Neural cell (in vitro differentiated cells): ENCODE measurements at regions not wholly inside any gene's neighbourhood (a gene's known extent, or its start where the extent isn't known, plus 50 kb on each side); places are given as distances from the start of the nearest gene placed in this dataset.

Source experiments
- H2AFZ ChIP-seq: fragments of 200-600, 300-800 bp; sonication (generic), shearing (Covaris generic); 2 replicates; pipeline ENCODE4 v1.6.0; 2014; ENCODE audit warnings: low read depth, mild to moderate bottlenecking, antibody characterized with exemption, low read length, moderate library complexity
- H3F3A ChIP-seq: fragments of 200-600 bp; shearing (Covaris generic); 2 replicates; pipeline ENCODE4 v1.6.1; 2016; ENCODE audit warnings: mild to moderate bottlenecking, moderate library complexity, mixed read lengths, antibody characterized with exemption, low read length; ENCODE audit not compliant: insufficient read depth, poor library complexity, severe bottlenecking
- H3K27ac ChIP-seq: fragments of 200-600, 300-800 bp; sonication (generic), shearing (Covaris generic); 2 replicates; pipeline ENCODE4 v1.5.1; 2014; ENCODE audit warnings: mild to moderate bottlenecking, low read length, moderate library complexity
- H3K27me3 ChIP-seq: fragments of 300-800, 200-600 bp; sonication (generic), shearing (Covaris generic); 2 replicates; pipeline ENCODE4 v1.6.0; 2014; ENCODE audit warnings: mild to moderate bottlenecking, low read depth, low read length, moderate library complexity; ENCODE audit not compliant: insufficient read depth
- H3K36me3 ChIP-seq: fragments of 300-800, 200-600 bp; sonication (generic), shearing (Covaris generic); 2 replicates; pipeline ENCODE4 v1.5.1; 2014; ENCODE audit warnings: mild to moderate bottlenecking, antibody characterized with exemption, low read length, moderate library complexity; ENCODE audit not compliant: insufficient read depth
- H3K4me2 ChIP-seq: fragments of 300-800, 200-600 bp; sonication (generic), shearing (Covaris generic); 2 replicates; pipeline ENCODE4 v1.6.0; 2014; ENCODE audit warnings: mild to moderate bottlenecking, low read length
- H3K4me3 ChIP-seq: fragments of 300-800, 200-600 bp; sonication (generic), shearing (Covaris generic); 2 replicates; pipeline ENCODE4 v1.5.1; 2014; ENCODE audit warnings: mild to moderate bottlenecking, low read length, moderate library complexity
- H3K79me2 ChIP-seq: fragments of 200-600 bp; shearing (Covaris generic); replicated peaks from 2 replicates; pipeline ENCODE4 v1.6.0; 2014; ENCODE audit warnings: mild to moderate bottlenecking, low read length, moderate library complexity; ENCODE audit not compliant: insufficient read depth
- H3K9ac ChIP-seq: fragments of 300-800, 200-600 bp; sonication (generic), shearing (Covaris generic); 2 replicates; pipeline ENCODE4 v1.6.1; 2016; ENCODE audit warnings: mild to moderate bottlenecking, low read length, mixed read lengths
- H3K9me2 ChIP-seq: fragments of 200-600 bp; shearing (Covaris generic); 2 replicates; pipeline ENCODE4 v1.6.1; 2016; ENCODE audit warnings: mild to moderate bottlenecking, low read length, mixed read lengths; ENCODE audit not compliant: insufficient read depth
- H3K9me3 ChIP-seq: fragments of 200-600, 300-800 bp; sonication (generic), shearing (Covaris generic); 2 replicates; pipeline ENCODE4 v1.6.1; 2016; ENCODE audit warnings: mild to moderate bottlenecking, mixed run types, low read length, moderate library complexity, mixed read lengths
- H4K20me1 ChIP-seq: fragments of 200-600 bp; shearing (Covaris generic); 2 replicates; pipeline ENCODE4 v1.6.1; 2016; ENCODE audit warnings: mild to moderate bottlenecking, mixed run types; ENCODE audit not compliant: insufficient read depth
- CTCF ChIP-seq: fragments of 450-650 bp; IDR thresholded peaks from 2 replicates; pipeline ENCODE4 v1.5.1; 2014; ENCODE audit warnings: antibody characterized with exemption, mild to moderate bottlenecking, moderate library complexity; ENCODE audit not compliant: poor library complexity, severe bottlenecking
- EP300 ChIP-seq: fragments of 450-650 bp; conservative IDR thresholded peaks from 2 replicates; pipeline ENCODE4 v1.6.1; 2014; ENCODE audit warnings: antibody characterized with exemption, mild to moderate bottlenecking, moderate library complexity; ENCODE audit not compliant: poor library complexity, severe bottlenecking
- EZH2 ChIP-seq: fragments of 200-600, 300-800 bp; shearing (Covaris generic), sonication (generic); IDR thresholded peaks from 2 replicates; pipeline ENCODE4 v1.6.1; 2014; ENCODE audit warnings: antibody characterized with exemption, low read length, borderline replicate concordance, mild to moderate bottlenecking; ENCODE audit not compliant: insufficient read depth, poor library complexity, severe bottlenecking
- MXI1 ChIP-seq: fragments of 450-650 bp; conservative IDR thresholded peaks from 2 replicates; pipeline ENCODE4 v1.6.1; 2014; ENCODE audit warnings: antibody characterized with exemption, mild to moderate bottlenecking; ENCODE audit not compliant: poor library complexity, severe bottlenecking
- POLR2AphosphoS5 ChIP-seq: IDR thresholded peaks from 2 replicates; pipeline ENCODE4 v1.6.1; 2012
- RAD21 ChIP-seq: fragments of 450-650 bp; conservative IDR thresholded peaks from 2 replicates; pipeline ENCODE4 v1.6.1; 2014; ENCODE audit warnings: antibody characterized with exemption, mild to moderate bottlenecking, moderate library complexity
- REST ChIP-seq: IDR thresholded peaks from 2 replicates; pipeline ENCODE4 v1.6.1; 2012; ENCODE audit warnings: borderline replicate concordance
- SMC3 ChIP-seq: fragments of 450-650 bp; conservative IDR thresholded peaks from 2 replicates; pipeline ENCODE4 v1.6.1; 2014; ENCODE audit warnings: antibody characterized with exemption, mild to moderate bottlenecking, moderate library complexity; ENCODE audit not compliant: poor library complexity
- TAF1 ChIP-seq: IDR thresholded peaks from 2 replicates; pipeline ENCODE4 v1.6.1; 2012; ENCODE audit warnings: low read depth

GRCh38 chr1:34364376-34364775 lies 187.7 kb downstream of the C1orf94 start:
- Histone ChIP-seq H3K4me2 (no peak overlapping the region), H3K9me3 (no peaks in the 10 kb centered on the region), H3K9me2 (no peaks in the 10 kb centered on the region), H4K20me1 (no peaks in the 10 kb centered on the region), H3K36me3 (no peaks in the 10 kb centered on the region), H3K4me3 (no peak overlapping the region), H2AFZ (no peak overlapping the region), H3K79me2 (no peaks in the 10 kb centered on the region), H3K27me3 (no peaks in the 10 kb centered on the region), H3F3A (no peaks in the 10 kb centered on the region), H3K27ac (no peak overlapping the region), H3K9ac (no peak overlapping the region)
- TF ChIP-seq CTCF = no peak
- TF ChIP-seq EZH2 = no peak

GRCh38 chr1:34365295-34365694 lies 188.6 kb downstream of the C1orf94 start:
- TF ChIP-seq EZH2 (no peak), RAD21 (no peak), TAF1 (no peak), POLR2AphosphoS5 (no peak), MXI1 (no peak), CTCF (no peak), SMC3 (no peak), REST (no peak), EP300 (no peak)
- no peaks in the 10 kb centered on the region for H3F3A ChIP-seq
- no peaks in the 10 kb centered on the region for H4K20me1 ChIP-seq
- H3K27ac ChIP-seq = no peak overlapping the region
- H3K36me3 ChIP-seq = no peaks in the 10 kb centered on the region
- H3K9me3 ChIP-seq = no peaks in the 10 kb centered on the region
- H3K27me3 ChIP-seq = no peaks in the 10 kb centered on the region
- no peak overlapping the region for H3K4me3 ChIP-seq
- H3K9me2 ChIP-seq = no peaks in the 10 kb centered on the region
- H3K4me2 ChIP-seq = no peak overlapping the region
- no peaks in the 10 kb centered on the region for H3K79me2 ChIP-seq
- no peak overlapping the region for H3K9ac ChIP-seq
- no peak overlapping the region for H2AFZ ChIP-seq
